ENCODE measurements at regions not wholly inside any gene's neighbourhood (a gene's known extent, or its start where the extent isn't known, plus 50 kb on each side); places are given as distances from the start of the nearest gene placed in this dataset.

DNA sequence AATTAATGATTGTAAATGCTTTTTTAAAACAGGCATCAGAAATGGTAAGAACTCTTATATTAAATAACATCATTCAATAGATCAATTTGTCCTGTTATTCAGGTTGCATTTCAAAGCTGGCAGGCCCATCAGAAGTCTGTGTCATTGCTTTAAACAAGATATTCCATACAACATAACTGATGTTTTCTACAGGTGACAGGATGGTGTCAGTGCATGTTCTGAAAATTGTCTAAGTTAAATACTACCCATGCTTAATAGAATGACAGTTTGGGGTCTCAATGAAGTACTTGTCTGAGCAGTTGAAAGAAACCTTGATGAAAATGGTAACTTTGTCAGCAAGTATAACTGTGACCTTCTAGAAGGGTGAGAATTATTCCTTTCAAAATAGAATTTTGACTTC, 263.2 kb downstream of the ISL1 start:
- no peak for TF ChIP-seq SUZ12 (IDR thresholded peaks at IDR 0.05)
- no peak for TF ChIP-seq FOXM1 (IDR thresholded peaks at IDR 0.05; ENCODE audit: borderline replicate concordance)
- TF ChIP-seq NFRKB (IDR thresholded peaks at IDR 0.05): no peak
- no peak for TF ChIP-seq L3MBTL2 (conservative IDR thresholded peaks at IDR 0.05)
- TF ChIP-seq BHLHE40 (IDR thresholded peaks at IDR 0.05; ENCODE audit: borderline replicate concordance): no peak
- TF ChIP-seq FOXA1 (IDR thresholded peaks at IDR 0.05): no peak
- no peak for TF ChIP-seq ZNF384 (IDR thresholded peaks at IDR 0.05)
- TF ChIP-seq SP1 (IDR thresholded peaks at IDR 0.05): no peak
- TF ChIP-seq, protein P1, sequence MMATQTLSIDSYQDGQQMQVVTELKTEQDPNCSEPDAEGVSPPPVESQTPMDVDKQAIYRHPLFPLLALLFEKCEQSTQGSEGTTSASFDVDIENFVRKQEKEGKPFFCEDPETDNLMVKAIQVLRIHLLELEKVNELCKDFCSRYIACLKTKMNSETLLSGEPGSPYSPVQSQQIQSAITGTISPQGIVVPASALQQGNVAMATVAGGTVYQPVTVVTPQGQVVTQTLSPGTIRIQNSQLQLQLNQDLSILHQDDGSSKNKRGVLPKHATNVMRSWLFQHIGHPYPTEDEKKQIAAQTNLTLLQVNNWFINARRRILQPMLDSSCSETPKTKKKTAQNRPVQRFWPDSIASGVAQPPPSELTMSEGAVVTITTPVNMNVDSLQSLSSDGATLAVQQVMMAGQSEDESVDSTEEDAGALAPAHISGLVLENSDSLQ (IDR thresholded peaks at IDR 0.05): no peak
- TF ChIP-seq CTBP1 (IDR thresholded peaks at IDR 0.05; ENCODE audit: borderline replicate concordance): no peak
- TF ChIP-seq LEF1 (IDR thresholded peaks at IDR 0.05; ENCODE audit: borderline replicate concordance): no peak
- no peak for TF ChIP-seq ARNT (IDR thresholded peaks at IDR 0.05)
- no peak for TF ChIP-seq TARDBP (IDR thresholded peaks at IDR 0.05)
- no peak for TF ChIP-seq FOXK2 (IDR thresholded peaks at IDR 0.05)

Data from HEK293T (cell line).